HFF-Myc (cell line): ENCODE measurements at regions not wholly inside any gene's neighbourhood (a gene's known extent, or its start where the extent isn't known, plus 50 kb on each side); places are given as distances from the start of the nearest gene placed in this dataset.

Experiments used
- DNase-seq: peaks from one replicate; pipeline ENCODE4 v3.0.0-alpha.2; 2011; ENCODE audit warnings: low read depth; ENCODE audit errors: extremely low read depth
- H3K4me3 ChIP-seq: replicated peaks from 2 replicates; pipeline ENCODE4 v1.5.1; 2011; ENCODE audit warnings: low read depth, mild to moderate bottlenecking, control low read depth, low read length
- CTCF ChIP-seq: IDR thresholded peaks from 2 replicates; pipeline ENCODE4 v1.5.1; 2012; ENCODE audit warnings: mild to moderate bottlenecking, low read depth, low read length, control low read depth; ENCODE audit errors: missing control alignments

- no peak for TF ChIP-seq CTCF
- DNase-seq = no peak
- no peak overlapping the region for H3K4me3 ChIP-seq
Measured at GRCh38 chr22:22813126-22814075, 74.2 kb upstream of the IGLL5 start.

GRCh38 chr22:22814666-22815396 is 72.8 kb upstream of the IGLL5 start:
- no peak for DNase-seq
- no peak for TF ChIP-seq CTCF
- no peak overlapping the region for H3K4me3 ChIP-seq

DNA sequence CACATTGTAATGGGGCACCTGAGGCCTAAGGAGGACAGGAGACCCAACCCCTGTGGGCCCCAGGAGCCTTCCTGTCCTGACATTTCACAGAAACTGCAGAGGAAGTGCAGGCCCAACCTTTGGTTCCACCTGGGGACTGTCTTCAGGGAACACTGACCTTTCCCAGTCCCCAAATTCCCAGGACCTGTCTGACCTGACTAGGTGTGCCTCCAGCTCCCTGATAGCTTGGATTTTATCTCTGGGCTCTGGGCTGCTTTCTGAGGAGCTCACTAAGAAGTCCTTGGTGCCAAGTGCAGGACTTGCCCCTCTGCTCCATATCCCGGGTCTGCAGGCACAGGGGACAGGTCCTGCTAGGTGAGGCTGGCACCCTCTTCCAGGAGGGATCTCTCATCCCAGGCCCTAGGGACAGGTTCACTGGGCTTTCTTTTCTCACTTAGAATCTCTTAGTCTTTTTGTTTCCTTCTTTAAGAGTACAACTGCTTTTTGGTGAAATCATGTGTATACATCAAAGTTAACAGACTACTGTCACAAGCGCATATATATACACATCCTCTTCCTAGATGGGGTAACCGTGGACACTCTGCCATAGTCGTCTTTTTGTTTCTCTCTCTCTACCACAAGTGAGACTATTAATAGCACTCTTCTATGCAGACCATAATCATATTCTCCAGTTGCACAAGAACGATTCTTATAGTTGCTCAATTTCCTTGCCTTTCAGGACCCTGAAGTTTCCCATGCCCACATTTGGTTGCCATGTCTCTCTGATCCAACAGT is 72.0 kb upstream of the IGLL5 start:
- no peak overlapping the region for H3K4me3 ChIP-seq
- no peak for DNase-seq
- no peak for TF ChIP-seq CTCF

- no peak for DNase-seq
- H3K4me3 ChIP-seq = no peak overlapping the region
- TF ChIP-seq CTCF = no peak
Measured at GRCh38 chr22:22816171-22816514, 71.5 kb upstream of the IGLL5 start.

- no peak for TF ChIP-seq CTCF
- no peak overlapping the region for H3K4me3 ChIP-seq
- DNase-seq = no peak
Measured at GRCh38 chr22:22816766-22817410, 70.7 kb upstream of the IGLL5 start.
